Trophoblast cell (in vitro differentiated cells and primary cell): ENCODE measurements at regions not wholly inside any gene's neighbourhood (a gene's known extent, or its start where the extent isn't known, plus 50 kb on each side); places are given as distances from the start of the nearest gene placed in this dataset.

Source experiments
- DNase-seq, 2 donors: peaks; one replicate each; pipeline ENCODE4 v3.0.0-alpha.2; 2016
- H2AFZ ChIP-seq: 2 replicates; pipeline ENCODE4 v1.6.1; 2013; ENCODE audit warnings: low read length, moderate library complexity, mild to moderate bottlenecking; ENCODE audit not compliant: insufficient read depth, poor library complexity
- H2AK5ac ChIP-seq: 2 replicates; pipeline ENCODE4 v1.6.1; 2013; ENCODE audit warnings: mild to moderate bottlenecking, low read length
- H2BK120ac ChIP-seq: 2 replicates; pipeline ENCODE4 v1.6.1; 2013; ENCODE audit warnings: low read length, mild to moderate bottlenecking, moderate library complexity; ENCODE audit not compliant: insufficient read depth, poor library complexity
- H2BK12ac ChIP-seq: 2 replicates; pipeline ENCODE4 v1.6.1; 2013; ENCODE audit warnings: mild to moderate bottlenecking, low read length, moderate library complexity
- H2BK5ac ChIP-seq: 2 replicates; pipeline ENCODE4 v1.6.1; 2013; ENCODE audit warnings: low read length, low read depth, moderate library complexity, mild to moderate bottlenecking; ENCODE audit not compliant: poor library complexity
- H3K14ac ChIP-seq: 2 replicates; pipeline ENCODE4 v1.6.1; 2013; ENCODE audit warnings: mild to moderate bottlenecking, low read length
- H3K18ac ChIP-seq: 2 replicates; pipeline ENCODE4 v1.6.1; 2013; ENCODE audit warnings: mild to moderate bottlenecking, low read length
- H3K23ac ChIP-seq: 2 replicates; pipeline ENCODE4 v1.6.1; 2013; ENCODE audit warnings: low read length
- H3K27ac ChIP-seq: 2 replicates; pipeline ENCODE4 v1.5.1; 2013; ENCODE audit warnings: low read depth, mild to moderate bottlenecking, inconsistent platforms, low read length, moderate library complexity
- H3K27me3 ChIP-seq: 2 replicates; pipeline ENCODE4 v1.6.1; 2013; ENCODE audit warnings: inconsistent platforms, mild to moderate bottlenecking, low read length, moderate library complexity; ENCODE audit not compliant: insufficient read depth
- H3K36me3 ChIP-seq, 2 experiments: 1 replicate in 1 of 2; 2 replicates in 1 of 2; pipeline ENCODE4 v1.6.1; 2013; ENCODE audit warnings: low read length in 2 of 2, mild to moderate bottlenecking in 2 of 2, moderate library complexity in 1 of 2; ENCODE audit not compliant: insufficient read depth in 2 of 2, control insufficient read depth in 1 of 2
- H3K4ac ChIP-seq: 2 replicates; pipeline ENCODE4 v1.6.1; 2013; ENCODE audit warnings: low read depth, mild to moderate bottlenecking, low read length, moderate library complexity
- H3K4me1 ChIP-seq, 2 experiments: 1 replicate in 1 of 2; 2 replicates in 1 of 2; pipeline ENCODE4 v1.6.1; 2013; ENCODE audit warnings: low read length in 2 of 2, mild to moderate bottlenecking in 2 of 2, moderate library complexity in 1 of 2; ENCODE audit not compliant: insufficient read depth in 2 of 2, control insufficient read depth in 1 of 2
- H3K4me2 ChIP-seq: 2 replicates; pipeline ENCODE4 v1.6.1; 2013; ENCODE audit warnings: inconsistent platforms, mild to moderate bottlenecking, low read length, moderate library complexity
- H3K4me3 ChIP-seq: 2 replicates; pipeline ENCODE4 v1.5.1; 2013; ENCODE audit warnings: mild to moderate bottlenecking, low read depth, low read length, inconsistent platforms
- H3K79me1 ChIP-seq: one replicate; pipeline ENCODE4 v1.6.1; 2013; ENCODE audit warnings: low read length
- H3K79me2 ChIP-seq: 2 replicates; pipeline ENCODE4 v1.6.1; 2013; ENCODE audit warnings: low read length, mild to moderate bottlenecking; ENCODE audit not compliant: control insufficient read depth, insufficient read depth, poor library complexity
- H3K9ac ChIP-seq: 2 replicates; pipeline ENCODE4 v1.6.1; 2013; ENCODE audit warnings: mild to moderate bottlenecking, low read length
- H3K9me3 ChIP-seq: 2 replicates; pipeline ENCODE4 v1.6.1; 2013; ENCODE audit warnings: low read depth, mild to moderate bottlenecking, control low read depth, inconsistent platforms, low read length; ENCODE audit not compliant: insufficient read depth
- H4K12ac ChIP-seq: 2 replicates; pipeline ENCODE4 v1.6.1; 2013; ENCODE audit warnings: low read depth, mild to moderate bottlenecking, low read length, moderate library complexity
- H4K8ac ChIP-seq: 2 replicates; pipeline ENCODE4 v1.6.1; 2013; ENCODE audit warnings: low read depth, mild to moderate bottlenecking, low read length, moderate library complexity
- H4K91ac ChIP-seq: one replicate; pipeline ENCODE4 v1.6.1; 2013; ENCODE audit warnings: low read depth, mild to moderate bottlenecking, low read length, moderate library complexity
- WGBS: extraction: QIAGEN DNeasy Blood & Tissue Kit; methylation state at CpG from one replicate; pipeline ENCODE4 v1.1.7; 2013; ENCODE audit warnings: missing lambda C conversion rate; ENCODE audit not compliant: insufficient read length, insufficient coverage; ENCODE audit errors: extremely low coverage; 5-methylcytosine and 5-hydroxymethylcytosine counted together

- H3K14ac ChIP-seq, result no peak overlapping the region
Observed at GRCh38 chr2:125092276-125093009, 1067.4 kb downstream of the CNTNAP5 start.

DNA sequence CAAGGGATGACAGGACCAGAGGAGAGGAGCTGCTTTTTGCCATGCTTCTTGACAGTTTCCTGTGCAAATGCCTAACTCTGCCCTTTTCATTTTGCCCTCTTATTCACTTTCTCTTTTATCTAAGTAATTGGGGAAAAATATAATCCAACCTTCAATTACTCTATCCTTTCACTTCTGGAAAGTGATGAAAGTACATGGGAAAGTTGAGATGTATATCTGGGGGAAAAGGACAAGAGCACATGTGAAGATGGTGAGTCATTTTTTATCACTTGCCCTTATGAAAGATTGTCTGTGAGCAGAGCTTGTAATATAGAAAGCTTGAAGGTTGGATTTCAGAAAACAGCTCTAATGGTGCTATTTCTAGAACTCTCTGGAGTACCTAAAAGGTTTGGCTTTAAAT, 1070.7 kb downstream of the CNTNAP5 start:
- Histone ChIP-seq H4K8ac (no peak overlapping the region), H2BK120ac (no peak overlapping the region), H3K4me3 (no peak overlapping the region), H2AFZ (no peak overlapping the region), H3K9ac (no peak overlapping the region), H3K23ac (no peak overlapping the region), H3K9me3 (no peaks in the 10 kb centered on the region), H3K18ac (no peak overlapping the region), H3K36me3 (no peaks in the 10 kb centered on the region), H2BK5ac (no peak overlapping the region), H4K12ac (no peak overlapping the region), H3K27me3 (no peaks in the 10 kb centered on the region), H3K4me1 (no peaks in the 10 kb centered on the region), H2BK12ac (no peak overlapping the region), H4K91ac (no peak overlapping the region), H3K4ac (no peak overlapping the region), H3K27ac (no peak overlapping the region), H3K79me1 (no peaks in the 10 kb centered on the region), H3K79me2 (no peaks in the 10 kb centered on the region), H3K4me2 (no peak overlapping the region), H2AK5ac (no peak overlapping the region), H3K14ac (no peak overlapping the region)
- no peak for DNase-seq

More at GRCh38 chr2:125092276-125093009, 1067.4 kb downstream of the CNTNAP5 start:
- Histone ChIP-seq H3K4me1 (no peaks in the 10 kb centered on the region), H3K9me3 (no peaks in the 10 kb centered on the region), H3K79me2 (no peaks in the 10 kb centered on the region), H2BK5ac (no peak overlapping the region), H3K18ac (no peak overlapping the region), H3K4me2 (no peak overlapping the region), H2AK5ac (no peak overlapping the region), H3K36me3 (no peaks in the 10 kb centered on the region), H2AFZ (no peak overlapping the region), H3K27me3 (no peaks in the 10 kb centered on the region), H2BK120ac (no peak overlapping the region), H3K27ac (no peak overlapping the region), H2BK12ac (no peak overlapping the region), H3K9ac (no peak overlapping the region), H4K91ac (no peak overlapping the region), H3K23ac (no peak overlapping the region), H3K4me3 (no peak overlapping the region), H3K79me1 (no peaks in the 10 kb centered on the region), H4K8ac (no peak overlapping the region), H4K12ac (no peak overlapping the region), H3K4ac (no peak overlapping the region)
- no peak for DNase-seq
- 100% methylated on average over 1 of the region's 4 CpGs for WGBS

- no peak overlapping the region for H3K4me2 ChIP-seq
- no peaks in the 10 kb centered on the region for H3K9me3 ChIP-seq
- H2BK12ac ChIP-seq, result no peak overlapping the region
- H3K18ac ChIP-seq, result no peak overlapping the region
- no peak overlapping the region for H4K8ac ChIP-seq
- no peak overlapping the region for H2BK5ac ChIP-seq
- H2AK5ac ChIP-seq, result no peak overlapping the region
- no peak overlapping the region for H4K91ac ChIP-seq
- H3K4ac ChIP-seq, result no peak overlapping the region
- no peak overlapping the region for H3K9ac ChIP-seq
- H3K27me3 ChIP-seq, result no peaks in the 10 kb centered on the region
- H3K36me3 ChIP-seq, result no peaks in the 10 kb centered on the region
- H3K14ac ChIP-seq, result no peak overlapping the region
- no peak overlapping the region for H2BK120ac ChIP-seq
- no peak overlapping the region for H4K12ac ChIP-seq
- no peaks in the 10 kb centered on the region for H3K79me1 ChIP-seq
- H3K79me2 ChIP-seq, result no peaks in the 10 kb centered on the region
- H3K4me3 ChIP-seq, result no peak overlapping the region
- no peaks in the 10 kb centered on the region for H3K4me1 ChIP-seq
- no peak for DNase-seq
- no peak overlapping the region for H3K27ac ChIP-seq
- H2AFZ ChIP-seq, result no peak overlapping the region
- H3K23ac ChIP-seq, result no peak overlapping the region
Observed at GRCh38 chr2:125106710-125107109, 1081.6 kb downstream of the CNTNAP5 start.

DNA sequence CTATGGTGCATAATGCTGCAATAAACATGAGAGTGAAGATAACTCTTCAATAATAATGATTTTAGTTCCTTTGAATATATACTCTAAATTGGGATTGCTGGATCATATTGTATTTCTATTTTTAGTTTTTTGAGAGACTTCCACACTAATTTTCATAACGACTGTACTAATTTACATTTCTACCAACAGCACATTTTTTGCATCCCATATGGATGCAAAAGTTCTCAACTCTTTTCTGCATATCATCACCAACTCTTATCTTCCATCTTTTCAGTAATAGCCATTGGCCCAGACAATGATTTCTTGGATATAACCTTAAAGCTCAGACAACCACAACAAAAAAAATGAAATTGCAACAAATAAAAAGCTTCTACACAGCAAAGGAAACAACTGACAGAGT, 1082.4 kb downstream of the CNTNAP5 start:
- H2BK120ac ChIP-seq, result no peak overlapping the region
- no peak overlapping the region for H2BK5ac ChIP-seq
- H3K14ac ChIP-seq, result no peak overlapping the region
- no peaks in the 10 kb centered on the region for H3K4me1 ChIP-seq
- no peak overlapping the region for H4K12ac ChIP-seq
- no peaks in the 10 kb centered on the region for H3K79me2 ChIP-seq
- H3K79me1 ChIP-seq, result no peaks in the 10 kb centered on the region
- no peaks in the 10 kb centered on the region for H3K36me3 ChIP-seq
- no peaks in the 10 kb centered on the region for H3K9me3 ChIP-seq
- no peak overlapping the region for H3K18ac ChIP-seq
- no peak overlapping the region for H2AFZ ChIP-seq
- H3K4me2 ChIP-seq, result no peak overlapping the region
- no peaks in the 10 kb centered on the region for H3K27me3 ChIP-seq
- H3K4me3 ChIP-seq, result no peak overlapping the region
- H4K91ac ChIP-seq, result no peak overlapping the region
- no peak overlapping the region for H3K9ac ChIP-seq
- no peak overlapping the region for H2AK5ac ChIP-seq
- no CpG with 5 or more reads among the region's 1 CpG for WGBS
- H4K8ac ChIP-seq, result no peak overlapping the region
- no peak overlapping the region for H3K4ac ChIP-seq
- H2BK12ac ChIP-seq, result no peak overlapping the region
- no peak overlapping the region for H3K27ac ChIP-seq
- no peak for DNase-seq
- no peak overlapping the region for H3K23ac ChIP-seq
